GM18498 (cell line): ENCODE measurements at regions not wholly inside any gene's neighbourhood (a gene's known extent, or its start where the extent isn't known, plus 50 kb on each side); places are given as distances from the start of the nearest gene placed in this dataset.

Experiments used
- ATAC-seq: cut with Tn5 transposase; IDR thresholded peaks from one replicate; pipeline ENCODE4 v1.9.1; 2021; ENCODE audit warnings: mild to moderate bottlenecking, moderate library complexity; ENCODE audit not compliant: unreplicated experiment

DNA sequence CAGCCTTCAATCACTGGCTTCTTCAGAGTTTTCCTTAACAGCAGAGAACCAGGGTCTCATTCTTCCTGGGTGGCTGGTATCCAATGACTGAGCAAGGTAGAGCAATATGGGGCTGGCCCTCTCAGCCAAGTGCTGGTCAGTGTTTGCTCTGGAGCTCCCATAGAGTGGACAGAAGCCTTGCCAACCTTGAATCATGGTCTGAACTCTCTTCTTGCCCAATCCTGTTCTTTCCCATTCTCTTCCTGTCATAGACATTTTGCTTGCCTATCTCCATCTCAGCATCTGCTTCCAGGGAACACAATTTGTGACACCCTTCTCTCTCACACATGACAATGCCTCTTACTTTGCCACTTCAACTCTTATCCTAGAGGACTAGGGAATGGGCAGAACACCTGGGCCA is 245.6 kb upstream of the PEX5L start:
- no peak for ATAC-seq

DNA sequence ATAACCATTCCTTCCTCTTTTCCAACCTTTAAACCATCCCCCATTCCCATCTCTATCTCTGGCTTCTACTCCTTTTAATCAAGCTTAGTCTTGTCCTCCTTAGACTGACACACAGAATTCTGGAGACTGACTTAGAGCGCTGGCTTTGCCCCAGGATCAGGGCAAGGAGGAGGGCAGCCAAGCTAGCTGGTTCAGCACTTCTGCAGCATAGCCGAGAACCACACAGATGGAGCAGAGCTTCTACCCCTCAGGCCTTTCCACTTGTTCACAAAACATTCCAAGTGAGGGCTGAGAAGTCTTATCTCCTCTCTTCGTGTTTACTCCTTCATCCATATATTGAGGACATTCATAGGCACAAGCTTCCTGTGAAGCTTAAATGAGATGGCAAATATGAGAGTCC is 246.5 kb upstream of the PEX5L start:
- ATAC-seq = no peak

DNA sequence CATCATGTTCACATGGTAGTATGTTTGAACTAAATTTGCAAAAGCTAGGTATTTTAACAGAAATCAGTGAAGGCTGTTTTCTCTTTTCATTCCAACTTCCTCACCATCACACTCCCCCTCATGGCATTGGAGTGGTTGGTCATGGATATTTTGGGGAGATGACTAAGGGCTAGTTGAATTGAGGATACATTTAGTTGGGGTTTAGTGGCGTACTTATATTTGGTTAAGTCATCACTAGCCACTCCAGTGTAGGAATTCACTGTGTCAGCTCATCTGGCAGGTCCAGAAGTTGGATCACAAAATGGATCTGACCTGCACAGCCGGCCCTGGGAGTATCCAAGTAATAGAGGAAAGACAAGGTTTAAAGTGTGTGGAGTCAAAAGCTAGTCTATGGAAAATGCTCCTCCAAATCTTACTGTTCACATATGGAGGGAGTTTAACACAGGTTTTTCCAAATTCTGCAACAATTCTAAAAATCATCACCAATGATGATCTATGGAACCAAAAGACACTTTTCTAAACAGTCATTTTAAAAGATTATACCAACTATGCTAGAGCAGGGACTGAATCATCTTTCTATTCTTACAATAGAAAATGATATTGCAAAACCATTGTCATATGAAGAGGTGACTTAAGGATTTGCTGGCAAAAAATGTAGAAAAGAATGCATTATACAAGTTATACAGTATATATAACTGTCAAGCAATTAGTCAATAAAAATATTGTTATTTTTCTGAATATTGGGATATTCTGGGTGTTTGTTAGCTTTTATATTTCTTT is 247.8 kb upstream of the PEX5L start:
- no peak for ATAC-seq

DNA sequence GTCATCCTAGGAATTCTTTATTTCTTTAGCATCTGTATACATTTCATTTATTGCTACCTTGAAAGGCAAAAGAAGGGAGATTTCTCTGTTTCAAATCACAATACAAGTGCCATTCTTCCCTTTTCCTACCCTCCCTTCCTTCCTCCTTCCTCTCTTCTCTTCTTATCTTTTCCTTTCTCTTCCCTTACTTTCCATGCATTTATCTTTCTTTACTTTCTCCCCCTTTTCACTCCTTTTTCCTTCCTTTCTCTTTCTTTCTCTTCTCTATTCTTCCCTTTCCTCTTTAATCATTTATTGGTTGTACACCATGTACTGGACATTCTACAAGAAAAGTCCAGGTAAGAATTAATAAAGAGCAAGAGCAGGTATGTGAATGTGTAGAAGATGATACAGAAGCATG is 251.0 kb upstream of the PEX5L start:
- no peak for ATAC-seq

DNA sequence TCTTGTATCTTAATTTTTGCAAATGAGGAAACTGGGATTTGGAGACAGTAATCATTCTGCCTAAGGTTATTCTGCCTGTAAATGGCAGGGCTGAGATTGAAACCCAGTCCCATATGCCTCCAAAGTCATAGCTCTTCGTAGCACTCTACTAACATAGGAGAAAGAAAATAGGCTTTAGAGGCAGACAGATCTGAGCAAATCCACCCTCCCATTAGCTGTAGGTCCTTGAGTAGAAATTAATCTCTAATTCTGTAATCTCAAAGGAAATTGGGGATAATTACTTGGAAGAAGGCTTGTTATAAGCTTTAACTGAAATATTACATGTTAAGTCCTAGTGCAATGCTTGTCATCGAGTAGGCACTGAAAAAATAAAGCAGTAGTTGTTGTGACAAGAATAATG is 252.1 kb upstream of the PEX5L start:
- ATAC-seq = no peak

DNA sequence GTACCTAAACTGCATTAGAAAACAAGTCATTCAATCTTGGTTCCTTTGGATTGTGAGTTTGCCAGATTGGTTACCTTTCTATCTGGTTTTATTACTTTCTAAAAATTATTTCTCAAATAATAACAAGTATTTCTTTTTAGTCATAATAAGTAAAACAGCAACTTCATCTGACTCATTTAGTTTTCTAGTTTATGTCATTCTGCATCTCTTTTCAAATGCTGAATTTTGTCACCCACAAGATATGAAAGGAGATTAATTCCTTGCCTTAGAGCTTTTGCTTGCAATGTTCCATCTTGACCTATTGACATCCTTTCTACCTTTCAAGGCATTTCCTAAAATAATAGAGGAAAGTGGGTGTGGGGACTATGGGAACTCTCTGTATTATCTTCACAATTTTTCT is 253.6 kb upstream of the PEX5L start:
- no peak for ATAC-seq

DNA sequence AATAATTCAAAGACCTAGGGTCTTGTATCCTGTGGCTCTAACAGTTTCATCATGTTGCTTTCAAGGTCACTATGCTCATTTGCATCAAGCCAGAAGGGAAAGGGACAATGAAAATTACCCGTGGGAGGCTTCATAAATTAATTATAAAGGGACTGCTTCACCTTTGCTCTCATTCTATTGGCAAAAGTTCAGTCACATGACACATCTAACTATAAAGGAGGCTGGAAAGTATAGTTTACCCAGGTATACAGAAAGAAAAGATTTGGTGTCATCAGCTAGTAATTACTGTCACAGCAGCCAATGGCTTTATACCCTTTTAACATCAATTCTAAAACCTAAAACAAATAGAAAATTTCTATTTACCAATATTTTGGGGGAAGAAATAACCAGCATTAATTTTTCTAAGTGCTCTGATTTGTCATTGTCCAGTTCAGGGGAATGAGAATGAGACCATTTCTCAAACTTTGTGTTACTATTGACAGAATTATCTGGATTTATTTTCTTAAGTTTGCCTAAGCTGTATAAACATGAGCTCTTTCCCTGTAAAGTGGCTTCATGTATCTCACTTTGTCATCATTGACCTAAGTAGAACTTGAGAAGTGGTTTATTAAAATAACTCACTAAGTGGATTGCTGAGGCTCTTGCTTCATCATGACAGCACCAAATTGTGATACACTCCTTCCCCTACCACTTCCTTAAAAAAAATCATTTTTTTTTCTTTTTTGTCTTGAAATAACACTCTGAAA is 257.7 kb upstream of the PEX5L start:
- ATAC-seq = no peak

DNA sequence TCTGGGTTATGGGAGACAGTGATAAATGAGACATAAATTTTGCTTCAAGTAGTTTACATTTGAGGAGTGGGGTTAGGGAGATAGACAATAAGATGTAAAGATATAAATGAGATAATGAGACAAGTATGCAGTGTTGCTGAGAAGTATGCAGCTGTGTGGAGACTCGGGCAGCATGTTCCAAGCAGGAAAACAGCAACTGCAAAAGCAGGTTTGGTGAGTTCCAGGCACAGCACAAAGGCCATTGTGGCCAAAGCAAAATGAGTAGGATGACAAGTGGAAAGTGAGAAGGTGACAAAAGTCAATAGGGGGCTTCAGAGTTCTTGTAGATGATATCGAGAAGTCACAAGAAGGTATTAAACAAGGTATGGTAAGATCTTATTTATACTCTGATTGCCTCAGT is 259.1 kb upstream of the PEX5L start:
- ATAC-seq = no peak

DNA sequence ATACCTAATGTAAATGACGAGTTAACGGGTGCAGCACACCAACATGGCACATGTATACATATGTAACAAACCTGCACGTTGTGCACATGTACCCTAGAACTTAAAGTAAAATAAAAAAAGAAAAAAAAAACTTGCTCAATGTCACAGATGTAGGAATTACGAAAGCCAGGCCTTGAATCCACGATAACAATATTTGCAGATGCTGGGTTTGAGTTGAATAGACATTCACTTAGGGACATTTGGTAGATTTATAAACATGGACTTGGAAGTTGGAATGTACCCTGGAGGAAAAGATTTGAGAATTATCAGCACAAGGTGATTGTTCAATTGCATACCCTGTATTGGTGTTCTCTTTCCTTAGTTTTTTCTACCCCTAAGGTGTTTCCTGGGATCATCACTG is 260.2 kb upstream of the PEX5L start:
- ATAC-seq = no peak

DNA sequence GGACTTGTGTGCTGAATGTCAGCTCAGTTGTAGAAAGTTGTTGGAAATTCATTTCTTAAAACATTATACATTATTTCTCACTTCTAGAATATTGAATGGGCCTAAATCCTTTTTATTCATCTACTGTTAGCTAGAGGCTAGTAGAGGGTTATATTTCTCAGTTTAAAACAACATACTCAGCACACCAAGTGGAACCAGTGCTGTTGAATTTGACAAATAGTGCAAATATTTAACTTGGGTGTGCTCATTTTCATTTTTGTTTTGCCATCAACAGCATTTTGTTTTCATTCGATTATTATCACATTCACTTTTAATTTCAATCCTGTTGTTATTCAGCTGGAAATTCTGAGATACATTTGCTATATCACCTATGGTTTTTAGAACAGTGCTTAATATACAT is 269.4 kb upstream of the PEX5L start:
- ATAC-seq = no peak

DNA sequence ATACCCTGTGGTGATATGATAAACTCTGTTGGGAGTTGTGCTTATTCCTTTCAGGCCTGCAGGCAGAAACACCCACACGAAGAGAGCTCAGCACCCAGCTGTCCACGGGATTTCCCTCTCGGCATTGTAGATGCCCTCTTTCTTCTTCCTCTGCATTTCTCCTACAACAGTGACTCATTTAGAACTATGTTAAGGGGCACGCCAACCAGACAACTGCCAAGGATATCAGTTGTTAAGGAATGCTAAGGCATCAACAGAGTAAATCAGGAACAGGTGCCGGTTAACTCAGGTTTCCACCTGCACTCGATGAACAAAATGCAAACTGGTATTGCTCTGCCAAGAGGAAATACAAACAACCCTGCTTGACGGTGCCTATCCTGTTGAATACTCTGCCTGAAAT is 270.0 kb upstream of the PEX5L start:
- ATAC-seq = no peak

DNA sequence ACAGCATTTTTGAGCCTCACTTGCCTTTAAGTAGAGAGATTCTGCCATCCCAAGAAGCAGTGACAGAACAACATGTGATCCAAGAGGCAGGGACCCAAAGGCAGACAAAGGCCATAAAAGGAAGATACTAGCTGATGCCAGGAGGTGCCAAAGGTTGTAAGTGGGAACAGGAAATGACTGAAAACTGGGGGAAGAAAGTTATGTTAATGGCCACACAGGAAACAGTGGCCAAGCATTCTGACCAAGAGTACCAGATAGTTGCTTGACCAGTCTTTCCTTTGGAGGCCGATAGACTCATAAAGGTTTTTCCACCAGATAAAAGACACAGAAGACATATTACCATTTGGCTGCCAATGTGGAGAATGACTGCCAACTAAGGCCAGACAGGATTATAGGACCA is 274.5 kb upstream of the PEX5L start:
- ATAC-seq = no peak

DNA sequence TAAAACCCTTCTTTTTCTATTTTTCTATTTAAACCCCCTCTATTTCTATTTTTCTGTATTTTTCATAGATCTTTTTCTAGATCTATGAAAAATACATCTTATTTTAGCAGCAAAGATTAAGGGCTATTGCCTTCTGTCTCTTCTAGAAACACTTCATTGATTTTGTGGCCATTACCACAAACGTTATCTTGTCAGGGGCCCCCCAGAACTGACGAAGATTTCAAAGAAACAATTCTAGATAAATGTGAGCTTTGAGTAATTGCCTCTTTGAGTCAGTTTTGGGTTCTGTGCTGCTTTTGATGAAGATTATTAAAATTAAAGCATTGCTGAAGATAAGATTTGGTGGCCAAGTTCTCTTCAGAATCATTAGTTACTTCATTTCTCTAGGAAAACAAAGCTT is 279.6 kb upstream of the PEX5L start:
- no peak for ATAC-seq

DNA sequence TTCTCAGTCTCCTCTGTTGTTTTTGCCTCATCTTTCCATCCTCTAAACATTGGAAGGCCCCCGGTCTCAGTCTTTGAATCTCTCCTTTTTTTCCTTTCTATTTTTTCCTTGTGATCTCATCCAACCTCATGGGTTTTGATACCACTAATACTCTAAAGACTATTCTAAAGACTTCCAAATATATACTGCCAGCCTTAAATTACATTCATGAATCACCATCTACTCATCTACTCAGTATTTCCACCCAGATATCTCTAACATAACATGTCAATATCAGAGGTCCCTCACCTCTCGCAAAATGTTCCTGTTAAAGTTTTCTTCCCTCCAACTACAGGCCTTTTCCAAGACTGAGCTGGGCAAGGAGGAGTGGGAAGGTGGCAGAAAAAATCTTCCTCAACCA is 282.5 kb upstream of the TTC14 start:
- ATAC-seq = no peak

DNA sequence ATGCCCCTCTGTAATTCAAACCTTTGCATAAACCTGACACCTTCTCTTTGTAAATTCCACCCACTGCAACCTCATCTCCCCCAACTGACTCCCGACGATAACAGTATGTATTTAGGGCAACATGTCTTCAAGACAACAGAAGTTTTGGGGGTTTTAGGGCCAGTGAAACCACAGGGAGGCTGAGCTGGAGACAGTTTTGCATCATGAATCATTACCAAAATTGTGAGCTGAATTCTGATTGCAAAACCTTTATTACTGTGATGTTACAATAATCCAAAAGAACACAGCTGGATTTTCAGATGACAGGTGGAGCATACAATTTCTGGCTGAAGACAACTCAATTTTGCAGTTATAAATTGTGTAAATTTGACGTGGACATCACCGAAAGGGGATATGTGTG is 281.3 kb upstream of the TTC14 start:
- ATAC-seq = no peak

DNA sequence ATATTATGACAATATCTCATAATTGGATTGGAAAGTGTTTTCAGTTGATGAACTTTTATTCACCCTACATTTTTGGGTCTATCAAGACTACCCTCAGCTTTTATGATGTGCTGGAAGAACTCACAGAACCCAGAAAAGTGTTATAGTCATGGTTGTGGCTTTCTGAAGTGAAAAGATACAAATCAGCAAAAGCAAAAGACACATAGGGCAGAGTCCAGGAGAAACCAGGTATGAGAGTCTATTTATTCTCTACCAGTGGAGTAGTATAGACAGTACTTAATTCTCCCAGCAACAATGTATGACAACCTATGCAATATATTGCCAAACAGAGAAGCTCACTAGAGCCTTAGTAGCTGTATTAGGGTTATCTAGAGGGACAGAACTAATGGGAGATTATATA is 280.4 kb upstream of the TTC14 start:
- ATAC-seq = no peak

DNA sequence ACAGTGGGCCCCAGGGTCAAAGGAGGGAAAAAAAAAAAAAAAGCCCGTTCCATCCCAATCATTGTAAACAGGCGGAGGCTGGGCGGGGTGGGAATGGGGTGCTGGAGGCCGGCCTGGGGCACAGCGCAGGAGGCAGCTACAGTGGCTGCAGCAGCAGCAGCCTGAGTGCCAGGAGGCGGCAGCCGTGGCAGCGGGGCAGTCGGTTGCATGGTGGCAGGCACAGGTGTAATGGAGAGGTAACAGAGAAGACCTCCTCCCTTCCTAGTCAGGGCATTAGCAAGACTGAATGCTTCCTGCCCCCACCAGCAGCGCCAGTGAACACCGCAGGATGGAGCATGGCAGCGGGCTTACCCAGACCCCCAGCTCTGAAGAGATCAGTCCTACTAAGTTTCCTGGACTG is 279.1 kb upstream of the TTC14 start:
- ATAC-seq = no peak

DNA sequence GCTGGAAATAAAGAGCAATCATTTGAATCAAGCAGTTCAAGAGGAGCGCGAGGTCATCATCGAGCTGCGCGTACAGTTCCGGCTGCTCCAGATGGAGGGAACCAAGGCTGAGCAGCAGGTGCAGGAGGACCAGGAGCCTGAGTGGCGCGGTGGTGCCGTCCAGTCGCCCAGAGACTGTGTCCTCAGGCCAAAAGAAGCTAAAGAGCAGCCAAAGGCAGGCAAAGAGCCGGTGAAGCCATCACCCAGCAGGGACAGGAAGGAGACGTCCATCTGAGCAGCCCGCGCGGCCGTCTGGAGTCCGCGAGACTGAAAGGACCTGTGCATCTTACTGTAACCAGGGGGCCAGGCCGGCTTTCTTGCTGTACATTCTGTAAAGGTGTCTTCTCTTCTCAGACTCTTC is 277.2 kb upstream of the TTC14 start:
- ATAC-seq = no peak

DNA sequence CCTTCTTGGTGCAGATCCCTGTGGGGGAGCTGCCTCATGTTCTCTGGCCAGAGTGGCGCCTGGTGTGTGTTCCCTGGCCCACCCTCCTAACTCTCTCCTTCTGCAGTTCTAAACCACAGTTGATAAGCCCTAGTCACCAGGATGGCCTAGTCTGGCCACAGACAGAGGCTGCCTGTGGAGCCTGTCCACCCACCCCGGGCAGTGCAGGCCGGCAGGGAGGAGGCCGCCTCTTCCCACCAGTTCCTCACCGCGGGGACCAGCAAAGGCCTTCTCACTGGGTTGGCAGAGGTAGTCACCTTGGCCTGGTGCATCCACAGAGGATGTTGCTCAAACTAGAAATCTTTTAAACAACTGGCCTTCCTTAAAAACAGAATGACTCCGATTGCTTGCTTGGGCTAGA is 276.4 kb upstream of the TTC14 start:
- no peak for ATAC-seq

DNA sequence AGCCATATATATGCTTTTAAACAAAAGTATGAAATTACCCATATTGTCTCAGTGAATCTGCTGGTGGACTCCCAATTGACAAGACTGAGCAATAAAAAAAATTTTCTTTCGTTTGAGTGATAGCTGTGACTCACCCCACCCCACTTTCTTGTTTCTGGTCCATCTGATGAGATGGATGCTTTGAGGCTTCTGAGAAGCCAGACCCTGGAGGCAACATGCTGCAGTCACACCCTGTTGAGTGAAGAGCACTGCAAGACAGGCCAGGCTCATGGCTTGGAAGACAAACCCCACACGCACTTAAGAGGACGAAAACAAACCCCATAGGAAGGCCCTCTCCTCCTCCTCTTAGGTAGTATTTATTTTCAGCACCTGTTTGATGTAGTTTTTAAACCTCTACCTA is 276.0 kb upstream of the TTC14 start:
- no peak for ATAC-seq

DNA sequence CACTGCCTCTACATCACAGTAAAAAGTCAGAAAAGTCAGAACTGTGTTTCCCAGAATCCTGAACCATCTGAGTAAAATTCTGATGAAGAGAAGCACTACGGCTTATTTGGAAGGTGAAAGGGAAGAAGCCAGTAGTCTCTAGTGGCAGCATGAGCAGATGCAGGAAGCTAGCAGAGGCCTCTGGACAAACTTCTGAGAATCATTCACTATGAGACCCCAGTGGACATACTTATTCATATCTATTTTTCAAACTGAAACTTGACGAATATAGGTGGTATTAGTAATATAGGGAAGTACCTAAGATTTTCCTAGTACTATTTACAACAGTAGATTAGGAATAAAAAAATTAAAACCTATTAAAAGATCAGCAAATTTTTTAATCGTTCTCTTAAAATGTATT is 272.8 kb upstream of the TTC14 start:
- ATAC-seq = peak; percentile 71

DNA sequence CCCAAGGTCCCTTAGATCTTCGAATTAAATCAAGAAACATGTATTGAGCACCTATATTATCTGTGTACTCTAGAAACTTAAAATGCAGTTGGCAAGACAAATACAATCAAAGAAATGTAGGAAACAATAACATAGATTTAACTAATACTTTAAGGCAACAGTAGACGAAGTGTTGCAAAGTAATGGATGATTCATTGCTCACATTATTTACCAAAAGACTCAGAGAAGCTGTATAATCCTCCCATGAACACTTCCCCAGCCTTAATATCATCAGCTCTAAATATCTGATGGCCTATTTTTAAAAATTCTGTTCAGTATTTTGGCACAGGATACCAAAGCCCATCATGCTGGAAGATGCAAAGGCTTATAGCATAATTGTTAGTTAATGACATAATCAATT is 272.1 kb upstream of the TTC14 start:
- no peak for ATAC-seq

DNA sequence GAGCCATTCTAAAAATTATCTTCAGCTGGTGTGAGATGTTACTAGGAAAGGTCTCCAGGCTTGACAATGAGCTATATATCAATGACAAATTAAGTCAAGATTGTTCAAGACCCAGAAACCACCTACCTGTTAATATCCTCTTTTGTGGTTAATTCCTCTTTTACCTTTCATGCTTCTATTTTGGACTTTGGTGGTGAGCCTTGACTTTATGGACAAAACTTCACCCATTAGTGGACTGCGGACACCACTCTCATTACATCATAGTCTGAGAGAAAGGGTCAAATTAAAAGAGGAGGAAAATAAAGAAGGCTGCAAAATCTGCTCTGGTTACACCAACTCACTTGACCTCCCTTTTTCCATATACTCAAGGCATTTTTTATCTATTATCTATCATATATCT is 271.5 kb upstream of the TTC14 start:
- ATAC-seq = no peak
